GM12872 (cell line): ENCODE measurements at regions not wholly inside any gene's neighbourhood (a gene's known extent, or its start where the extent isn't known, plus 50 kb on each side); places are given as distances from the start of the nearest gene placed in this dataset.

Experiments
- TF ChIP-seq, protein P1 (sequence below): IDR thresholded peaks from 3 replicates; pipeline ENCODE4 v1.5.1; 2011; ENCODE audit warnings: low read depth, mild to moderate bottlenecking, low read length, moderate library complexity; ENCODE audit not compliant: insufficient read depth

DNA sequence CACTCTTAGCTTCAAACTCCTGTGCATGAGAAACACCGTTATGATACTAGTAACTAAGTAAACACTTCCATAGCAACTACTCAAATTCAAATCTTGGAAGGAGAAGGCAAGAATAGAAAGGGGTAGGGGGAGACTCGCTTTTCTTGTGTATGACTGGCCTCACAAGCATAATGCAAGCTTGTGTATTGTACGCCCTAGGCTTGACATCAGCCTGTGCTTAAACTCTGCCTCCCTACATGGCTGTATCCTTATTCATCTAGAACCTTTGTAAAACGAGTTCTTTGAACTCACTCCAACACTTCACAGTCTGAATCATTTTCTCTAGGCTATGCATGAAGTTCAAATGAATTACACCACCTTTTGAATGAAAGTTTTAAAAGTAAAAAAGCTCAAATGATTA is 1071.2 kb upstream of the ADGRL3 start:
- TF ChIP-seq, protein P1, sequence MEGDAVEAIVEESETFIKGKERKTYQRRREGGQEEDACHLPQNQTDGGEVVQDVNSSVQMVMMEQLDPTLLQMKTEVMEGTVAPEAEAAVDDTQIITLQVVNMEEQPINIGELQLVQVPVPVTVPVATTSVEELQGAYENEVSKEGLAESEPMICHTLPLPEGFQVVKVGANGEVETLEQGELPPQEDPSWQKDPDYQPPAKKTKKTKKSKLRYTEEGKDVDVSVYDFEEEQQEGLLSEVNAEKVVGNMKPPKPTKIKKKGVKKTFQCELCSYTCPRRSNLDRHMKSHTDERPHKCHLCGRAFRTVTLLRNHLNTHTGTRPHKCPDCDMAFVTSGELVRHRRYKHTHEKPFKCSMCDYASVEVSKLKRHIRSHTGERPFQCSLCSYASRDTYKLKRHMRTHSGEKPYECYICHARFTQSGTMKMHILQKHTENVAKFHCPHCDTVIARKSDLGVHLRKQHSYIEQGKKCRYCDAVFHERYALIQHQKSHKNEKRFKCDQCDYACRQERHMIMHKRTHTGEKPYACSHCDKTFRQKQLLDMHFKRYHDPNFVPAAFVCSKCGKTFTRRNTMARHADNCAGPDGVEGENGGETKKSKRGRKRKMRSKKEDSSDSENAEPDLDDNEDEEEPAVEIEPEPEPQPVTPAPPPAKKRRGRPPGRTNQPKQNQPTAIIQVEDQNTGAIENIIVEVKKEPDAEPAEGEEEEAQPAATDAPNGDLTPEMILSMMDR, result no peak

- TF ChIP-seq, protein P1, result no peak
These were observed 1070.4 kb upstream of the ADGRL3 start for GRCh38 chr4:60129740-60130139.

DNA sequence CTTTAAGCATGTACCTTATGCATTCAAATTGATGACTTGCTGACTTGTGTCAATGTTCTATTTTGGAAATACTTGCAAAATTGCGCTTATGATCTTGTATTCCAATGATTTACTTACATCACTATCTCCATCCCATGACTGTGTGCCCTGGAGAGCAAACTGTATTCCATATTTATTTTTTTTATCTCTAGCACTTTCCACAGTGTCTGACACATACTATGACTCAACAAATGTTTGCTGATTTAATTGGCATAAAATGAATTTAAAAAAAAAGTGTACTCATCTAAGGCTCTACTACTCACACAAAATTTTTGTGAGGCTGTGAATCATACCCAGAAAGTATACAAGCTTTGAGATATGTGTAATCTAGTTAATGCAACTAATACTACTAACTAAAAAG is 1066.8 kb upstream of the ADGRL3 start:
- TF ChIP-seq, protein P1, result no peak

DNA sequence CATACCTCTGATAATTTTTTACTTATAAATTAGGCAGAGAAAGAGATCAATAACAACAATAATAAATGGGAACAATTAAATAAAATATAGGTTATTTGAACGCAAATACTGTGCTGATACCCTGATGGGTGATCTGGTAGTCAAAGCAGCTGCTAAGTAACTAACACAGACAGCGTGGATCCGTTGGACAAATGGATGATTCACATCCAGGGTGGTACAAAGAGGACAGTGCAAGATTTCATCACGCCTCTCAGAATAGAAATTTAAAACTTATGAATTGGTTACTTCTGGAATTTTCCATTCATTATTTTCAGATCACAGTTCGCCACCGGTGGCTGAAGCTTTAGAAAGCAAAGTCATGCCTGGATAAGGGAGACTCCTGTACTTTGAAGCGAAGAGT is 1066.0 kb upstream of the ADGRL3 start:
- TF ChIP-seq, protein P1, result no peak

- TF ChIP-seq, protein P1, result no peak
These were observed 1045.0 kb upstream of the ADGRL3 start for GRCh38 chr4:60155088-60155487.

DNA sequence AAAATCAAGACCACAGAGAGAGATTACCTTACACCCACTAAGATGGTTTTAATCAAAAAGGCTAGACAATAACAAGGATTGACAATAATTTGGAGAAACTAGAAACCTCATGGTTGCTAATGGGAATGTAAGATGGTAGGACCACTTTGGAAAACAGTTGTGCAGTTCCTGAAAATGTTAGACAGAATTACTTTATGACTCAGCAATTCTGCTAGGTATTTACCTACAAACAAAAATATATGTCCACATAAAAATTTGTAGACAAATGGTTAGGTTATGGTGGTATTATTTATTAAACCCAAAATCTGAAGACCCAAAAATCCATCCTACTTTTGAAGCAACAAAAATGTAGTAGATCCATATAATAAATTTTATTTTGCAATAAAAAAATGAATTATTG is 1027.0 kb upstream of the ADGRL3 start:
- TF ChIP-seq, protein P1, result no peak

DNA sequence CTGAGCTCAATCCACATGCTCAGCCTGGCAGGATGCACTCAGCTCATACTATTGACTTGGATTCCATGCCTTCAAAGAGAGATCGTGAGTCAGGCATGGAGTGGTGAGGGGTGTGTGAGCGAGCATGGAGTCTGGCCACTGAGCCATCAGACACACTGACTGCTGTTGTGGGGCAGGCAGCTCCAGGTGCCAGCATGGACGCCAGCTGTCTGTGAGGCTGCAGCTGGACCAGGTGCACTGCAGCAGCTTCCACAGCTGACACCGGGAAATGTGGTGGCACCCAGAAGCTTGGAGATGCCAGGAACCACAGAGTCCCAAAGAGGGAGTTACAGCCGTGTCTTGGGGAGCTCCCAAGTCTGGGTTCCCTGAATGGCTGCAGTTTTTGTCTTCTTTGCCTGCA is 1026.4 kb upstream of the ADGRL3 start:
- TF ChIP-seq, protein P1, result no peak

- TF ChIP-seq, protein P1, result no peak
These were observed 1024.9 kb upstream of the ADGRL3 start for GRCh38 chr4:60175241-60175640.
